Non-pigmented ciliary epithelial cell (primary cell): ENCODE measurements at regions not wholly inside any gene's neighbourhood (a gene's known extent, or its start where the extent isn't known, plus 50 kb on each side); places are given as distances from the start of the nearest gene placed in this dataset.

Experiments
- DNase-seq: peaks from one replicate; pipeline ENCODE4 v3.0.0-alpha.2; 2010; ENCODE audit warnings: low read depth

DNA sequence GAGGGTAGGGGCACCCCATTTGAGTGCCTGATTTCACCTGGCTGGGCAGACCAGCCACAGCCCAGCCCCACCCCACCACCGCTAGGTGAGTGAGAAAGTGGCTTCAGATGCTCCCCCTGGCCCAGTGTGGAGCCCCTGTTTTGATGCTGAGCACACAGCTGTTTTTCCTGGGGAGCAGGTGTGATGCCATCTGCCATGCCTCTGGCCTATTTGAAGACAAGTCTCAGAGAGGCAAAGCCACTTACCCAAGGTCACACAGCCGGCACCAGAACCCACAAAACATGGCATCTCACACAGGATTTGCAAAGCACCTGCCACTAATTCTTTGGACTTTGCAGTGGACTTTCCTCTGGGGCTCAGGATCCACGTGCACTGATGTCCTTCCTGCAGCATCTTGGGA, 131.3 kb downstream of the INHBB start:
- no peak for DNase-seq

DNA sequence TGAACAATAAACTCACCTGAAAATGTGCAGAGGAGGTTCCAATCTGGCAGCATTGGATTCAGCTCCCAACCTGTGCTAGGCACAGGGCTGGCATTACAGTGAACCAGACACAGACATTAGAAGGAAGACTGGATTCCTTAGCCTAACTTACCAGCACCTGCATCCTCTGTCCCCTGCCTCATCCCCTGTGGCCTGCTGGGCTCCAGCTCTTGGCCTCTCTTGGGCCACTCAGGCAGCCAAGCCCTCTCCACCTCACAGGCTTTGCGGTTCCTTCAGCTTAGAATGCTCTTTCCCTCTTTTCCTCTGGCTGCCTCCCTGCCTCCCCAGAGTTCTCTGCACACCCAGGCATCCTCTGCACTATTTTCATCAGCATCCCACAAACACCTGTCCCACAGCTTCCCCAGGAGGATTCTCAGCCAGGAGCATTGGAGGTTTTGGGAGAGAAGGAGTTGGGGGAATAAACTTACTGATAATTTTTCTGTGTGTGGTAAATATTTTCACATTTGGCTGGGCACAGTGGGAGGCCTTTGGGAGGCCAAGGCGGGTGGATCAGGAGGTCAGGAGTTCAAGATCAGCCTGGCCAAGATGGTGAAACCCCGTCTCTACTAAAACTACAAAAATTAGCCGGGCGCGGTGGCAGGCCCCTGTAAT, 132.0 kb downstream of the INHBB start:
- DNase-seq = no peak

DNA sequence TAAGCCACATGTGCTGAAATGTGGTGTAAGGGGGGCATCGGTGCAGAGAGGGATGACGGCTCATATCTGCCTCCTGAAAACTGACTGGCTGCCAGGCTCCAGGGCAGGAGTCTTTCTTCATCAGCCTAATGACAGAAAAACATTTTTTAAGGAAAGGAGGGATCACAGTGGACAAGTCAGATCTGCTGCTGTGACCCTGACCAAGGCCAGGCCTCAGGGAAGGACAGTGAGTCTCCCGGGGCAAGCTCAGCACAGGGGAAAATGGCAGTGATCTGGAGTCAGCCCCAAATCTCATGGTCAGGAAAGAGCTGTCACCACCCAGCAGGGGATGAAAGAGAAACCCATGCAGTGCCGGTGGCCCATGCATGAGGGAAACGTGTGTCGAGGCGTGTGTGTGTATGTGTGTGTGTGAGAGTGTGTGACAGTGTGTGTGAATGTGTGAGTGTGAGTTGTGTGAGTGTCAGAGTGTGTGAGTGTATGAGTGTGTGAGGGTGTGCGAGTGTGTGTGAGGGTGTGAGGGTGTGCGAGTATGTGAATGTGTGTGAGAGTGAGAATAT, 134.5 kb downstream of the INHBB start:
- DNase-seq = no peak

DNA sequence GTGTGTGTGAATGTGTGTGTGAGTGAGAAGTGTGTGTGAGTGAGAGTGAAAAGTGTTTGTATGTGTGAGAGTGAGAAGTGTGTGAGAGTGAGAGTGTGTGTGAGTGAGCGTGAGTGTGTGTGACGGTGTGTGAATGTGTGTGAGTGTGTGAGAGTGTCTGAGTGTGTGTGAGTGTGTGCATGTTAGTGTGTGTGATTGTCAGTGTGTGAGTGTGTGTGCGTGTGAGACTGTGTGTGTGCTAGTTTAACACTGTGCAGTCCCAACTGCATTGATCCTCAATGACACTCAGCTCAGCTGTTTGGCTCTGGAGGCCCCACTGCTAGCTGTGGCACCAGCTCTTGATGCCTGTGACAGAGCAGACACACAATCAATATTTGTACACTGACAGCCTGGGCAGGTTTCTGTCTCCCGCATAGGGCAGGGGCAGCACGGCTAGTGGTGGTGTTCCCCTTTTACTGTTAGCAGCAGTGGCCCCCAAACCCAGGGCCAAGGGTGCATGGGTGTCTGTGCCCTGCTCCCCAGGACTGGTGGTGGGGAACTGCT, 135.0 kb downstream of the INHBB start:
- DNase-seq = no peak

DNA sequence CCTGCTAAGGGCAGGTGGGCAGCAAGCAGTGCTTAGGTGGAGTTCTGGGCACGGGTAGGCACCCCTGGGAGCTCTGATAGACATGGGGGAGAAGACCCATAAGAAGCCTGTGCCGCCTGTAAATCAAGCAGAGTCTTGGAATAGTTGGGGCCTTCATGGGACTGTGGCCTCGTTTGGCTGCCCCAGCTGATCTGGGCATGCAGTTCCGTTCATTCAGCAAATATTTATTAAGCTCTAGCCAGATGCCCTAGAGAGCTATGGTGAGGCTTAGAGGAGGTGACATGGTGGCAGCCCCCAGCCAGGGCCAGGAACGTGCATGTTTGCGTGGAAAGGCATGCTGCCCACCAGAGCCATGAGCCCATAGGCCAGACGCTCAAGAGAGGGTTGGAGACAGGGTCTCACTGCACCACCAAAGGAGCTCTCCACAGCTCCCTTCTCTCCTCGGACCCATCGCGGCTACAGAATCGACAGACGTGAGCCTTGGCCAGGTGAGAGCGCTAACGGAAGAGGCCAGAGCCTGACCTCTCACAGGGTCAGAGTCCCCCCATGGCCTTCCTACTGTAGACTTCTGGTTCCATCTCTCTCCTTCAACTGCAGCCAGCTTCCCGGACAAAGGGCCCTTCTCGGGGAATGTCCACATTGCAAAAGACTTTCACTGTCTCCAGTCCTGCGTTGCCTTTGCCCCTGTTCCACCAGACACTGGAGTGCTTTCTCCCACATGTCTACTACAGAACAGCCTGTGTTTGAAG, 135.7 kb downstream of the INHBB start:
- DNase-seq = no peak

DNA sequence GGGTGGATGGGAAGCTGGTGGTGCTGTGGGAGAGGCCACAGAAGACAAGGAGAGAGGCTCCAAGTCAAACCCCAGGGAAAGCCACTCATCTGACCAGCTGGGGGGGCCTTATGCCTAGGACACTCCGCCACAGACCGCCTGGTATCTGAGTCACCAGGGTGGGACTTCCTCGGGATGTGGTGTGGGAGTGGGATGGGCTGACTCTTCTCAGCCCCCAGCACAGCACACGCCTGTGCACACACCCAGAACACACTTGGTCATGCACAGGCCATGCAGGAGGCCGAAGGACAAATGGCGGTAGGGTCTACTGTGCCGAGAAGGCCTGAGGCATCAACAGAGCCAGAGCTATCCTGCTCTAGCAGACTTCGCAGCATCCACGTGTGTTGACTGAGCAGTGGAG, 136.4 kb downstream of the INHBB start:
- no peak for DNase-seq

DNA sequence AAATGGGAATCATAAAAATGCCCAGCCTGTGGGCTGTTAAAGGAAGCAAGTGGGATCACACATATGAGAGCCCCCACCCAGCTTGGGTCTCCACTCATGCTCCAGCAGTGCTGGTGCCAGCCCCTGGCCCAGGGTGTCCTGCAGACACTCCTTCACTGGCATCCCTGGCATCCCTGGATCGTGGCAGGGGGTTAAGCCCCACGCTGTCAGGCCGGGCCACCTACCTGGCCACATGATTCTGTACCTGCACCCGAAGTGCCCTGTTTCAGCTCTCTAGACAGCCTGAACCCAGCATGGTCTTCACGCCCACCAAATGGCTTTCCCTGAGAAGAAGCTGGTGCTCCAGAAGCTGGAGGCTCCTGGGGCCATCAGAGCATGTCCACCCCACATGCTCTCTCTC, 137.4 kb downstream of the INHBB start:
- no peak for DNase-seq

DNA sequence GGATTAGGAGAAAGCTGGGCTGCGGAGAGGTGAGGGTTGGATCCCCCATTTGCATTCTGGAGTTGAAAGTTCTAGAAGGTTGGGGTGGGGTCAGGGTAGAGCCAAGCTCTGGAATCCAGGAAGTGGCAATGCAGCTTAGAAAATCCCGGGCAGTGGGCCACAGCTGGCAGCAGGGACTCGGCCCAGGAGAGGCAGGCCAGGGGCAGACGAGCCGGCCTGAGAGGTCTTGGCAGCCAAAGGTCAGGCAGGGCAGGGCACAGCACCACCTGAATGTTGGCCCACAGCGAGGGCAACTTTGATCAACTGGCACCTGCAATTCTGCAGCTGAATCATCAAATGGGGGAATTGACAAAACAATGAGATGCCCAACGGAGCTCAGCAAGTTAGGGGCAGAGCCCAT, 139.2 kb downstream of the INHBB start:
- DNase-seq = no peak

DNA sequence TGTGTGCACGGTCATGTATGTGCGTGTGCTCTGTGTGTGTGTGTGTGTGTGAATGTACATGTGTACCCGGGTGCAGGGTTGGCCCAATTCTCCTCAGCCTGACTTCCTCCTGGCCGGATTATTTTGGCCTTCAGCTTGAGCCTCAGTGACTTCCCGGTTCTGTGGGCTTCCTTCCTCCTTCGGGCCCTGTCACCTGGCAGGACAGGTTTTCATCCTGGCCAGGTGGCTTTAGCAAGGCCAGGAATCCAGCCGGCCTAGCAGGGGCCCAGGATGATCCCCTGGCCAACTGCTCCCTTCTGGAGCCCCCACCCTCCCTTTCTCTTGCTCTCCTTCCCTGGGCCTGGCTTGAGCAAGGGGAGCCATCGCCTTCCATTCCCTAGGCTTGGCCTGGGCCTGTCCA, 140.5 kb downstream of the INHBB start:
- DNase-seq = no peak

DNA sequence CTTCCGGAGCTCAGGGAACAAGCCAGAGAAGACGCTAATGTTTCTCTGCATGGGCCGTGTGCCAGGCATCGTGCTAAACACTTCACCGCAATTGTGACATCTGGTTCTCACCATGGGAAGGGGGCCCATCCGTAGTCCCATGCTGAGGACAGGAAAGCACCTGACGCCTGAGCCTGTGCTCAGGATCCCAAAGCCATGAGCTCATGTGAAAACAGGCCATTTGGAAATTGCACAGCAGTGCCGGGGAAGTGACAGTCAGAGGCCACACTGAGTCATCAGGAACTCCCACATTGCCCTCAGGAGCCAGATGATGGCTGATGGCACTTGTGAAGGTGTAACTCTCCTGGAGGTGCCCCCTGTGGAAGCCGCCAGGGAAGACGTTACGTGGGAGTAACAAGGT, 141.0 kb downstream of the INHBB start:
- DNase-seq = no peak

DNA sequence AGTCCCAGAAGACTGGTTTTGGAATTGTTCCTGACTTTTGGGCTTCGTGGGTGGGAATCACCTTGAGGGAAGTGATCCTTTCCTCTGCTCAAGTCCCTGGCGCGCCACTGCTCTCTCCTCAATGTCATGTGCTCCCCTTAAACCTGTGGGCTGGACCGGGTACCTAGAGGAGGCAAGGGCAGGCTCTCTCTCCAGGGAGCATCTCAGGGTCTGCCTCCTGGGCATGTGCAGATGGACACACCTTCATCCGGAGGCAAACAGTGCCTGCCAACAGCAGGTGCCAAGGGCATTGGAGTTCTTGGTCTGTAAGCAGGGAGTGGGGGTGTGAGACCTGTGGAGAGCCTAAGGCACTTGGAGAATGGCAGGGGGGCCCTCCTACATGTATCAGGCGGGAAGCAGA, 142.6 kb downstream of the INHBB start:
- no peak for DNase-seq

DNA sequence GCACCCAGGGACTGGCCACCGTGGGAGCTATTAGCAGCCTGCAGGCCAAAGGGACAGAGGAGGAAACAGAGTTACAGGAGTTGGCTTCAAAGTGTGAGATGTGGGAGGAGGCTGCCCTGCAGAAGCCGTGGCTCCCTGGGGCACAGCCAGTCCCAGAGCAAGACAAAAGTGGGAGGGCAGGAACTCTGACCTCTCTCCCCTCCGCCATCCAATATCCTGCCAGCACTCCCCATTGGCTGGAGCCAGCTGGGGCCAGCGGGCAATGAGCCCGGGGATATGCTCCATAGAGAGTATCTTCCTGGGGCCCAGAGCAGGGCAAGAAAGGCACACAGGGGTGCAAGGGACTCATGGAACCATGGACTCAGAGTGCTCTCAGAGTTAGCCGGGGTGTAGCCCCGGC, 143.1 kb downstream of the INHBB start:
- DNase-seq = no peak

DNA sequence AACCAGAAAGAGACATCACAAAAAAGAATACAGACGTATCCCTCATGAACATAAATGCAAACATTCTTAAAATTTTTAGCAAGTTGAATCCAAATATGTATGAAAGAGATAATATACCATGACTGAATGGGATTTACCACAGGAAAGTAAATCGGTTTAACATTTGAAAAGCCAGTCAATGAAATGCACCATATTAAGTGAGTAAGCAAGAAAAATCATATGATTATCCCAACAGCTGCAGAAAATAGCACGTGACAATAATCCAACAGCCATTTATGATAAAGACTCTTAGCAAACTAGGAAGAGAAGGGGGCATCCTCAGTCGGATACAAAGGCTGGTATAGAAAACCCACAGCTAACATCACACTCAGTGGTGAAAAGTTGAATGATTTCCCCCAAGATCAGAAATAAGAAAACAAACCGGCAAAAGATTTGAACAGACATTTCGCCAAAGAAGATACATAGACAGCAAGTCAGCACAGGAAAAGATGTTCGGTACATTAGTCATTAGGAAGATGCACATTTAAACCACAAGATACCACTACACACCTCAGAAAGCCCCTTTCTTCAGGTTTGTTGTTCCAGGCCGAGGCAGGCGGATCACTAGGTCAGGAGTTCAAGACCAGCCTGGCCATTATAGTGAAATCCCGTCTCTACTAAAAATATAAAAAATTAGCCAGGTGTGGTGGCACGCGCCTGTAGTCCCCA, 144.3 kb downstream of the INHBB start:
- no peak for DNase-seq

DNA sequence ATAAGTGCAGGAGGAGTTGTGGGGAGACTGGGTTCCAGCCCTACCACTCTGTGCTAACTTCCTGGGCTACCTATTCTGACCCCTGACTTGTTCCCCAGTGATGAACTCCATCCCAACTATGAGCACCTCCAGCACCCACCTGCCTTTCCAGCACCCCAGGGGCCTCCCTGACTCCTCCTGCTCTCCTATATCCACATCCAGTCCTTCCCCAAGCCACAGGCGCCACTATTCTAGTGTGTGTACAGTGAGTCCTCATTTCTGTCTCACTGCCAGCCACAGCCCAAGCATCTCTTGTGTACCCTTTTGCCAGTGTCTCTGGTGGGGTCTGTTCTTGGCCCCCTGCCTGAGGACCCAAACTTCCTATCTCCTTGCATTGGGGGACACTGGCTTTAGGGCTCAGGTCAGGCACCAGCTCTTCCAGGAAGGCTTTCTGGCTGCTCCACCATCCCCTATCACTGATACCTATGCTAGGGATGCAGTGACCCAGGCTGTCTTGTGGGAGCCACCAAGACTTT, 145.2 kb downstream of the INHBB start:
- no peak for DNase-seq

DNA sequence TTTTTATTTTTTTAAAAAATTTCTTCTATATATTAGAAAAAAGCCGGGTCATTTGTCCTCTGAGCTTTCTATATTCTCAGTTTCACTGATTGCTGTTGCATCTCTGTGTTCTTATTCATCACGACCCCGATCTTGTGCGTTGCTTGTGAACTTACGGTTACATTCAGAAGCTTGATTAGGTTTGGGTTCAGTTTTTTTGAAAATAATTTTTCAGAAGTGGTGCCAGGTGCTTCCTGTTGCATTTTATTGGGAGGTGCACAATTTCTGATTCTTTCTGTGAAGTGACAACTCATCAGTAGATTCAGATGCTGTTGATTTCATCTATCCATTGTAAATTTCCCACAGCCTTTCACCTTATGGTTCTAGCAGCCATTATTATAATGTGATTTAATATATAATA, 147.3 kb downstream of the INHBB start:
- DNase-seq = no peak

DNA sequence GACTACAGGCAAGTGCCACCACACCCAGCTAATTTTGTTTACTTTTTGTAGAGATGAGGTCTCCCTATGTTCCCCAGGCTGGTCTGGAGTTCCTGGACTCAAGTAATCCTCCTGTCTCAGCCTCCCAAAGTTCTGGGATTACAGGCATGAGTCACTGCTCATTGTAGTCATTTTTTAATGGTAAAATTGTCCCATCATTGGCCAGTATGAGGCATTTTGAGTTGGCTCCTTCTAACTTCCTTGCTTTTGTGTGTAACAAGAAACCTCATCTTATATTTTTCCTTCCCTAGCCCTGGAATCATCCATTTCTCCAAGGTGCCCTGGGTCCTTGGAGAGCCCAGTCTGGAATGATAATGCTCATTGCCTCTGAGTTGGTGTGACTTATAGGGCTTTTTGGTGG, 148.5 kb downstream of the INHBB start:
- no peak for DNase-seq

DNA sequence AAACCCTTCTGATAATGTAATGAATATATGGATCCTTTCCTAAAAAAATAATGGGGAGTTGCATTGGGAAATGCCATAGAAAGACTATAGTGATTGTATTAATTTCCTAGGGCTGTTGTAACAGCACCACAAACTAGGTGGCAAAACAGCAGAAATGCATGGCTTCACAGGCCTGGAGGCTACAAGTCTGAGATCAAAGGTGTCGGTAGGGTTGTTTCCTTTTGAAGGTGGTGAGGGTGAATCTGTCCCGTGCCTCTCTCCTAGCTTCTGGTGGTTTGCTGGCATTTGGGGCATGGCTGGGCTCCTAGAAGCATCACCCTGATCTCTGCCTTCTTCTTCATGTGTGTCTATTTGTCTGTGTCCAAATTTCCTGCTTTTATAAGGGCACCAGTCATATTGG, 149.7 kb downstream of the INHBB start:
- DNase-seq = no peak

DNA sequence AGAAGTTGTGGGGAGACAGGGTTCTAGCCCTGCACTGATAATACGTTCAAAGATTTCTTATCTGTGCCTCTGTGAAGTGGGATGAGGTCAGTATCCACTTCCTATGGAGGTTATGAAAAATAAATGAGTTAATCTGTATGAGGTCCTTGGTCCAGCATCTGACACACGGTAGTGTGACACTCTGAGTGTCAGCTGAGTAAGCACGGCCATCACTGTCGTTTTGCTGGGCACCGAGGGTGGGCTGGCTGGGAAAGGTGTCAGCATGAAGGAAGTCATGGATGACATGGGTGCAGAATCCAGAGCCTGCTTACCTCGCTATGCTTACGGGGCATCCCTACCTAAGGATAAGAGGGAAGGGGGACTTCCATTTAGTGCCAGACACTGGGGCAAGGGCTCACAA, 150.3 kb downstream of the INHBB start:
- no peak for DNase-seq

DNA sequence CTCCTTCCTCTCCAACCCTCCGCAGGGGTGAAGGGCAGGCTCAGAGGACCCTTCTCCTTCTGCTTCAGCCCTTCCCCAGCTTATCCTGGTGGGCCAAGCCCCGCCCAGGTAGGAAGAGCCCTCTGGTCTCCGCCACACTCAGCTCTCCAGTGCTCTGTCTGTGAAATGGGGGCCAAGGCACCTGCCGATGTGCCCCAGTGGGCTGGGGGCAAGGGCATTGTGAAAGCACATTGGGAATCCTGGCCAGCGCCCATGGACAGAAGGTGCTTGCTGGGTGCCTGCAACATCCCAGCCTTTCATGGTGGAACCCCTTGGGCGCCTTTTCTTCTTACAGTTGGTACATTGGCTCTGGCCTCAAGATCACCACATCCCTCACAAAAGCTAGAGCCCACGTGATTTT, 150.8 kb downstream of the INHBB start:
- no peak for DNase-seq

DNA sequence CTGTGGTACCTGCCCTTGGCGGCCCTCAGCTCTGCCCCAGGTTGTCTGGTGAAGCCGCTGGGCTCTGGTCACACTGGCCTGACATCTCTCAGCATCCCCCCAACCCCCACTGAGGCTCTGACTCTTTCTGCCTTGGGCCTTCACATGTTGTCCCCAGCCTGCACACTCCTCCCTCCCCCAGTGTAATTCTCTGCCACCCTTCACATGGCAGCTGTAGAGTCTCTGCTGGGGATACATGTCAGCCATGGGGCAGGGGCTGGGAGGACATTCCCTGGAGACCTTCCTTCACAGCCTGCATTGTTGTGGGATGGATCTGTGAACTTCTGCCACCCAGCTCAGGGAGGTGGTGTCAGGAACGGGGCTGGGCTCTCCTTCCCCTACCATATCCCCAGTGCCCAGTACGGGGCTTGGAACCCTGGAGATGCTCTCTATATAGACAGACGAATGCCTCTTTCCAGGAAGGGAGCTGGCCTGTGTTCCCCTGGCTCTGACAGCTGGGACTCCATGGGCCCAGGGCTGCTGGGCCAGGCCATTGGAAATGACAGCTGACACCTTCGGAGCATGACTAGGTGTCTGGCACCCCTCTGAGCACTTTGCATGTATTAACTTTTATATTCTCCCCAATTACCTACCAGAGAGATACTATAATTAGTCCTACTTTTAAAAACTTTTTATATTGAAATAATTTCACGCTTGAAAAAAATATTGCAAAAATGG, 151.5 kb downstream of the INHBB start:
- DNase-seq = no peak

DNA sequence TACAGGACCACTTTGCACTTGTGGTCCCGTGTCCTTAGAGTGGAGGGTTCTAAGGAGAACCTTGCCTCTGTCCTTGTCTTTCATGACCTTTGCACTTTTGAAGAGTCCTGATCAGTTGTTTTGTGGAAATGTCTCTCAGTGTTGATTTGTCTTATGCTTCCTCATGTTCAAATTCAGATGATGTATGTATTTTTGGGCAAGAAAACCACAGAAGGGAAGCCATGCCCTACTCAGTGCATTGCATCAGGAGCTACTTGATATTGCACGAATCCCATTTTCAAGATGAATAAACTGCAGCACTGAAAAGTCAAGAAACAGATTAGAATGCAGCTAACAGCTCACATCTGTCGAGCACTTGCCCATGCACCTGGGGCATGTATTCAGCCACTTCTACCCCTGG, 152.2 kb downstream of the INHBB start:
- DNase-seq = no peak
